Prostate gland (tissue), 2 donors: ENCODE measurements at regions not wholly inside any gene's neighbourhood (a gene's known extent, or its start where the extent isn't known, plus 50 kb on each side); places are given as distances from the start of the nearest gene placed in this dataset.

Experiments
- DNase-seq: peaks from one replicate; pipeline ENCODE4 v3.0.0-alpha.2; 2019; ENCODE audit warnings: low spot score
- H3K27ac ChIP-seq, 2 donors: fragments of 200-600 bp; sonication (generic); 2 replicates each; pipeline ENCODE4 v1.5.1; 2017 to 2019
- H3K27me3 ChIP-seq: fragments of 200-600 bp; sonication (generic); replicated peaks from 2 replicates; pipeline ENCODE4 v1.5.1; 2019; ENCODE audit not compliant: insufficient read depth
- H3K36me3 ChIP-seq, 2 donors: fragments of 200-600 bp; sonication (generic); 1 replicate in 1 of 2; 2 replicates in 1 of 2; pipeline versions ENCODE4 v1.5.1 to v1.8.1; 2017 to 2019
- H3K4me1 ChIP-seq: fragments of 200-600 bp; sonication (generic); replicated peaks from 2 replicates; pipeline ENCODE4 v1.5.1; 2019
- H3K4me3 ChIP-seq, 2 donors: fragments of 200-600 bp; sonication (generic); 2 replicates each; pipeline ENCODE4 v1.5.1; 2017 to 2019
- H3K9me3 ChIP-seq: fragments of 200-600 bp; sonication (generic); 2 replicates; pipeline ENCODE4 v1.5.1; 2017
- POLR2A ChIP-seq: fragments of 450-650 bp; IDR thresholded peaks from one replicate; pipeline ENCODE4 v1.6.1; 2016; ENCODE audit warnings: antibody characterized with exemption, mild to moderate bottlenecking
- POLR2AphosphoS5 ChIP-seq: sonication (generic); formaldehyde crosslinking; IDR thresholded peaks from one replicate; pipeline ENCODE4 v1.6.1; 2017; ENCODE audit warnings: antibody characterized with exemption
- WGBS: methylation state at CpG from one replicate; pipeline ENCODE4 v1.1.5; 2018; 5-methylcytosine and 5-hydroxymethylcytosine counted together
- intact Hi-C: fragments of 100-400 bp; cut with DNase I; formaldehyde crosslinking; loops from one replicate; pipeline ENCODE4 v1.14.2; 2022
- small RNA-seq, 2 donors: library from RNA; depleted of rRNA; stranded (forward); fragments of <200 nt; gene quantifications; one replicate each; pipeline ENCODE3, GENCODE V24; 2016
- TF ChIP-seq, protein P1 (sequence below), 4 experiments: fragments of 200-600 bp in 2 of 4; fragments of 450-650 bp in 2 of 4; sonication (generic) in 2 of 4; IDR thresholded peaks; 1 replicate in 3 of 4; 2 replicates in 1 of 4; pipeline ENCODE4 v1.5.1; 2016 to 2019; ENCODE audit warnings: antibody characterized with exemption in 4 of 4, mild to moderate bottlenecking in 2 of 4, moderate library complexity in 2 of 4

DNA sequence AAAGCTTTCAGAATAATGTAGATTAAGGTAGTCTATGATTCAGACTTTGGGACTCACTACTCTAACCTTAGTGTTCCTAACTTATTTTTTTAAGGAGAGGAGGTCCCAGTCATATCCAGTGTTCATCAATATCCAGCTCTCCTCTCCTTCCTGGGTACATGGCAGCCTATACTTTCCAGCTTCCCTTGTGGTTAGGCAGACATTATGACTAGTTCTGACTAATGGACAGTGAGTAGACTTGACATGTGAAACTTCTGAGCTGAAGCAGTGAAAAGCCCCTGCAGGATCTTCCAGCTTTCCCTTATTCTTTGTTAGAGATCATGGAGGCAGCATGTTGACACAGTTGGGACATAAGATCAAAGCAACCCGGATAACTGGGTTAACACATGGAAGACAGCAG, 144.2 kb downstream of the PTPRU start:
- 41% methylated on average over 1 of the region's 1 CpG for WGBS
- Histone ChIP-seq H3K27me3 (no peaks in the 10 kb centered on the region), H3K9me3 (no peaks in the 10 kb centered on the region), H3K4me1 (no peaks in the 10 kb centered on the region), H3K27ac (no peak overlapping the region), H3K4me3 (no peak overlapping the region), H3K36me3 (no peaks in the 10 kb centered on the region)
- no peak for DNase-seq
- no peak for TF ChIP-seq POLR2AphosphoS5
- TF ChIP-seq POLR2A, result no peak
- TF ChIP-seq, protein P1, sequence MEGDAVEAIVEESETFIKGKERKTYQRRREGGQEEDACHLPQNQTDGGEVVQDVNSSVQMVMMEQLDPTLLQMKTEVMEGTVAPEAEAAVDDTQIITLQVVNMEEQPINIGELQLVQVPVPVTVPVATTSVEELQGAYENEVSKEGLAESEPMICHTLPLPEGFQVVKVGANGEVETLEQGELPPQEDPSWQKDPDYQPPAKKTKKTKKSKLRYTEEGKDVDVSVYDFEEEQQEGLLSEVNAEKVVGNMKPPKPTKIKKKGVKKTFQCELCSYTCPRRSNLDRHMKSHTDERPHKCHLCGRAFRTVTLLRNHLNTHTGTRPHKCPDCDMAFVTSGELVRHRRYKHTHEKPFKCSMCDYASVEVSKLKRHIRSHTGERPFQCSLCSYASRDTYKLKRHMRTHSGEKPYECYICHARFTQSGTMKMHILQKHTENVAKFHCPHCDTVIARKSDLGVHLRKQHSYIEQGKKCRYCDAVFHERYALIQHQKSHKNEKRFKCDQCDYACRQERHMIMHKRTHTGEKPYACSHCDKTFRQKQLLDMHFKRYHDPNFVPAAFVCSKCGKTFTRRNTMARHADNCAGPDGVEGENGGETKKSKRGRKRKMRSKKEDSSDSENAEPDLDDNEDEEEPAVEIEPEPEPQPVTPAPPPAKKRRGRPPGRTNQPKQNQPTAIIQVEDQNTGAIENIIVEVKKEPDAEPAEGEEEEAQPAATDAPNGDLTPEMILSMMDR (IDR thresholded peaks at IDR 0.05), result no peak
- intact Hi-C loops, result no loop called here

GRCh38 chr1:29379443-29380073, 143.2 kb downstream of the PTPRU start:
- Histone ChIP-seq H3K27ac (no peak overlapping the region), H3K27me3 (no peaks in the 10 kb centered on the region), H3K9me3 (no peaks in the 10 kb centered on the region), H3K36me3 (no peaks in the 10 kb centered on the region), H3K4me3 (no peak overlapping the region), H3K4me1 (no peaks in the 10 kb centered on the region)
- TF ChIP-seq POLR2A, result no peak
- TF ChIP-seq, protein P1 (IDR thresholded peaks at IDR 0.05), result peak in 2 of 4 experiments; percentile 20 to 33
- WGBS, result 23% methylated on average over 7 of the region's 7 CpGs
- intact Hi-C loops, result no loop called here
- DNase-seq, result no peak

Small RNA genes lying in the stretch of these regions (small RNA-seq; reads per million reads assigned to genes)
- 0 reads per million in 2 donors for gene AL021921.1
